Erythroblast (primary cell): ENCODE measurements at regions not wholly inside any gene's neighbourhood (a gene's known extent, or its start where the extent isn't known, plus 50 kb on each side); places are given as distances from the start of the nearest gene placed in this dataset.

Experiments
- GATA1 ChIP-seq: IDR thresholded peaks from 2 replicates; pipeline ENCODE4 v1.6.1; 2011; ENCODE audit warnings: low read depth, mild to moderate bottlenecking, control low read depth, low read length, moderate library complexity
- POLR2A ChIP-seq: IDR thresholded peaks from 2 replicates; pipeline ENCODE4 v1.6.1; 2011; ENCODE audit warnings: mild to moderate bottlenecking, low read length

DNA sequence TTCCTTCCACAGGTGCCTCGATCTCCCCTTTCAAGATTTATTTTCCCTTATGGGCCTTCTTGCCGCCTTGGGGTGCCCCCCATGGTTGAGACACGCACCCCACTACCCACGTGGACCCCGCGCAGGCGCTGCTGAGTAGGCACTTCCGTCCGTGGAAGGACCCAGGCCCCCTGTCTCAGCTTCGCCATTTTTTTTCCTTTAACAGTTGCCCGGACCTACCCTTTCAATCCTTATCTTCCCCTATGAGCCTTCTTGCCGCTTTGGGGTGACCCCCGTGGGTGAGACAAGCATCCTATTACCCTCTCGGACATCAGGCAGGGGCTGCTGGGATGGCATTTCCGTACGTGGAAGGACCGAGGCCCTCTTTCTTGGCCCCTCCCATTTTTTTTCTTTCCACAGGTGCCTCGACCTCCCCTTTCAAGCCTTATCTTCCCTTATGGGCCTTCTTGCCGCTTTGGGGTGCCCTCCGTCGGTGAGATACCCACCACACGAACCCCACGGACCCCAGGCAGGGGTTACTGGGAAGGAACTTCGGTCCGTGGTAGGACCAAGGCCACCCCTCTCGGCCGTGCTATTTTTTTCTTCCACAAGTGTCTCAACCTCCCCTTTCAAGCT is 268.2 kb downstream of the ALG10 start:
- TF ChIP-seq POLR2A (no peak), GATA1 (no peak)
